HCT116 (cell line): ENCODE measurements at regions not wholly inside any gene's neighbourhood (a gene's known extent, or its start where the extent isn't known, plus 50 kb on each side); places are given as distances from the start of the nearest gene placed in this dataset.

Experiments used
- ATAC-seq: fragments of 200-7000 bp; cut with Tn5 transposase; 2 replicates; pipeline ENCODE4 v1.9.1; 2020; ENCODE audit warnings: mild to moderate bottlenecking, moderate library complexity
- BruUV-seq: library from RNA; stranded (reverse); fragments of 400-500 nt; replicated peaks from 2 replicates; lab custom pipeline; 2021; lab: Mats Ljungman, UMichigan
- CTCF ChIA-PET: fragments of 300-600 bp; sonication (Branson Sonifier 250); formaldehyde crosslinking; loops from one replicate; lab custom pipeline; 2021; ENCODE audit warnings: antibody characterized with exemption; lab: Charles Lee
- POLR2A ChIA-PET: fragments of 300-600, 350-600 bp; sonication (Branson Sonifier 250); formaldehyde crosslinking; loops from one replicate; lab custom pipeline; 2021; ENCODE audit warnings: antibody characterized with exemption; lab: Charles Lee
- RAD21 ChIA-PET, 2 experiments: fragments of 300-600 bp; sonication (Branson Sonifier 250); formaldehyde crosslinking; loops; one replicate each; lab custom pipeline; 2023; ENCODE audit warnings: low total read pairs in 2 of 2; ENCODE audit not compliant: uncharacterized antibody in 2 of 2, unreplicated experiment in 2 of 2, low non-redundant PET in 1 of 2; lab: Charles Lee
- DNase-seq: peaks from one replicate; pipeline ENCODE4 v3.0.0-alpha.2; 2010; ENCODE audit warnings: low read depth, low spot score
- H2AFZ ChIP-seq: fragments of 200-600 bp; shearing (Covaris generic), sonication (generic); 2 replicates; pipeline ENCODE4 v1.6.1; 2017; ENCODE audit warnings: low read depth, mixed run types, mixed read lengths, antibody characterized with exemption, low read length; ENCODE audit not compliant: poor library complexity, severe bottlenecking
- H3K27ac ChIP-seq: 2 replicates; pipeline ENCODE4 v1.5.1; 2012; ENCODE audit warnings: low read depth, low read length
- H3K27me3 ChIP-seq: fragments of 200-600 bp; sonication (generic); 2 replicates; pipeline ENCODE4 v1.6.1; 2016; ENCODE audit warnings: mixed run types, low read length, mixed read lengths; ENCODE audit not compliant: insufficient read depth
- H3K36me3 ChIP-seq, 2 experiments: fragments of 200-500 bp in 1 of 2; fragments of 200-600 bp in 1 of 2; sonication (Bioruptor generic) in 1 of 2; sonication (generic) in 1 of 2; 2 replicates each; pipeline versions ENCODE4 v1.5.1 to v1.6.1; 2014 to 2016; ENCODE audit warnings: low read length in 2 of 2, inconsistent platforms in 1 of 2, mixed read lengths in 1 of 2, mixed run types in 1 of 2; ENCODE audit not compliant: insufficient read depth in 2 of 2, control insufficient read depth in 1 of 2
- H3K4me1 ChIP-seq, 2 experiments: fragments of 200-600 bp in 1 of 2; sonication (generic) in 1 of 2; 2 replicates each; pipeline versions ENCODE4 v1.5.1 to v1.6.1; 2012 to 2017; ENCODE audit warnings: low read length in 2 of 2, inconsistent platforms in 1 of 2, mild to moderate bottlenecking in 1 of 2, mixed read lengths in 1 of 2, mixed run types in 1 of 2, moderate library complexity in 1 of 2; ENCODE audit not compliant: insufficient read depth in 2 of 2, control insufficient read depth in 1 of 2
- H3K4me2 ChIP-seq: fragments of 200-600 bp; sonication (generic); 2 replicates; pipeline ENCODE4 v1.6.1; 2017; ENCODE audit warnings: mixed run types, low read length, mixed read lengths
- H3K4me3 ChIP-seq, 2 experiments: fragments of 200-600 bp in 1 of 2; sonication (generic) in 1 of 2; replicated peaks in 1 of 2; 2 replicates each; pipeline ENCODE4 v1.5.1; 2011 to 2016; ENCODE audit warnings: low read length in 2 of 2, control low read depth in 1 of 2, low read depth in 1 of 2, mild to moderate bottlenecking in 1 of 2, mixed read lengths in 1 of 2, mixed run types in 1 of 2
- H3K79me2 ChIP-seq: fragments of 200-600 bp; sonication (generic); 2 replicates; pipeline ENCODE4 v1.6.1; 2017; ENCODE audit warnings: mild to moderate bottlenecking, mixed run types, low read length, moderate library complexity, mixed read lengths; ENCODE audit not compliant: insufficient read depth
- H3K9ac ChIP-seq: fragments of 200-600 bp; sonication (generic); 2 replicates; pipeline ENCODE4 v1.6.1; 2016; ENCODE audit warnings: low read length, mixed read lengths
- H3K9me2 ChIP-seq: fragments of 200-600 bp; sonication (generic), shearing (Covaris generic); 2 replicates; pipeline ENCODE4 v1.6.1; 2017; ENCODE audit warnings: mixed run types, mild to moderate bottlenecking, moderate library complexity; ENCODE audit not compliant: insufficient read depth
- H3K9me3 ChIP-seq, 2 experiments: fragments of 200-500 bp in 1 of 2; fragments of 200-600 bp in 1 of 2; sonication (Bioruptor generic) in 1 of 2; sonication (generic) in 1 of 2; 2 replicates each; pipeline ENCODE4 v1.6.1; 2014 to 2017; ENCODE audit warnings: low read length in 2 of 2, mixed read lengths in 2 of 2, inconsistent platforms in 1 of 2, low read depth in 1 of 2, mild to moderate bottlenecking in 1 of 2, mixed run types in 1 of 2, moderate library complexity in 1 of 2; ENCODE audit not compliant: control insufficient read depth in 1 of 2, insufficient read depth in 1 of 2
- H4K20me1 ChIP-seq: fragments of 200-600 bp; sonication (generic), shearing (Covaris generic); 2 replicates; pipeline ENCODE4 v1.6.1; 2017; ENCODE audit warnings: mixed run types, mild to moderate bottlenecking, moderate library complexity; ENCODE audit not compliant: insufficient read depth
- EGR1 ChIP-seq: IDR thresholded peaks from 2 replicates; pipeline ENCODE4 v1.6.1; 2012; ENCODE audit warnings: low read depth
- ELF1 ChIP-seq: IDR thresholded peaks from 2 replicates; pipeline ENCODE4 v1.6.1; 2012; ENCODE audit warnings: low read depth, borderline replicate concordance
- EZH2phosphoT487 ChIP-seq: fragments of 200-600 bp; IDR thresholded peaks from 2 replicates; pipeline ENCODE4 v1.6.1; 2018; ENCODE audit warnings: antibody characterized with exemption, borderline replicate concordance
- JUND ChIP-seq: IDR thresholded peaks from 2 replicates; pipeline ENCODE4 v1.6.1; 2012
- MAX ChIP-seq: IDR thresholded peaks from 2 replicates; pipeline ENCODE4 v1.6.1; 2012
- REST ChIP-seq: IDR thresholded peaks from 2 replicates; pipeline ENCODE4 v1.6.1; 2012; ENCODE audit warnings: low read depth
- SIN3A ChIP-seq: IDR thresholded peaks from 2 replicates; pipeline ENCODE4 v1.6.1; 2012; ENCODE audit warnings: low read depth
- SRF ChIP-seq: IDR thresholded peaks from 2 replicates; pipeline ENCODE4 v1.6.1; 2012; ENCODE audit warnings: low read depth
- YY1 ChIP-seq: IDR thresholded peaks from 2 replicates; pipeline ENCODE4 v1.6.1; 2011; ENCODE audit warnings: low read length, low read depth, moderate library complexity, mild to moderate bottlenecking; ENCODE audit not compliant: insufficient replicate concordance; ENCODE audit errors: extremely low read depth
- ZFX ChIP-seq: fragments of 450-650 bp; IDR thresholded peaks from 2 replicates; pipeline ENCODE4 v1.6.1; 2017
- ZNF274 ChIP-seq: fragments of 200-500 bp; sonication (Bioruptor generic); IDR thresholded peaks from 2 replicates; pipeline ENCODE4 v1.6.1; 2014; ENCODE audit warnings: mild to moderate bottlenecking, low read depth, low read length, inconsistent platforms
- intact Hi-C: fragments of 100-400 bp; cut with micrococcal nuclease; formaldehyde crosslinking; loops from 2 replicates; pipeline ENCODE4 v1.10.0; 2022
- TF ChIP-seq, protein P1 (sequence below): IDR thresholded peaks from 2 replicates; pipeline ENCODE4 v1.6.1; 2011; ENCODE audit warnings: mild to moderate bottlenecking, low read length, moderate library complexity; ENCODE audit not compliant: insufficient replicate concordance; ENCODE audit errors: extremely low read depth
- TF ChIP-seq, protein P2 (sequence below), 3 experiments: fragments of 200-600 bp in 1 of 3; sonication (generic) in 1 of 3; IDR thresholded peaks in 2 of 3; conservative IDR thresholded peaks in 1 of 3; 2 replicates each; pipeline ENCODE4 v1.5.1; 2012 to 2017; ENCODE audit warnings: low read depth in 2 of 3, low read length in 2 of 3, antibody characterized with exemption in 1 of 3, borderline replicate concordance in 1 of 3, control low read depth in 1 of 3, mild to moderate bottlenecking in 1 of 3, mixed read lengths in 1 of 3, mixed run types in 1 of 3, moderate library complexity in 1 of 3; ENCODE audit not compliant: insufficient read depth in 1 of 3

GRCh38 chr17:71003736-71004135 is 834.4 kb downstream of the KCNJ2 start:
- H3K4me1 ChIP-seq: no peaks in the 10 kb centered on the region
- no peaks in the 10 kb centered on the region for H3K79me2 ChIP-seq
- ATAC-seq (no peak), DNase-seq (no peak)
- TF ChIP-seq ZFX (no peak), JUND (no peak), ELF1 (no peak), ZNF274 (no peak)
- H3K9me3 ChIP-seq: no peaks in the 10 kb centered on the region
- no peak overlapping the region for H3K9ac ChIP-seq
- ChIA-PET POLR2A (no interaction called here), CTCF (no interaction called here), RAD21 (interaction anchor here in 1 of 2 experiments (0.6 kb wide), 1 partner anchor 857 kb away, joined by 4 read pairs; no protein-coding TSS in a partner anchor)
- H3K27me3 ChIP-seq: no peaks in the 10 kb centered on the region
- no peak overlapping the region for H3K27ac ChIP-seq
- no peaks in the 10 kb centered on the region for H3K36me3 ChIP-seq
- intact Hi-C loops: no loop called here
- no peaks in the 10 kb centered on the region for H3K9me2 ChIP-seq
- no TSS peak for BruUV-seq
- H3K4me2 ChIP-seq: no peak overlapping the region
- H2AFZ ChIP-seq: no peak overlapping the region
- no peak overlapping the region for H3K4me3 ChIP-seq
- H4K20me1 ChIP-seq: no peaks in the 10 kb centered on the region

DNA sequence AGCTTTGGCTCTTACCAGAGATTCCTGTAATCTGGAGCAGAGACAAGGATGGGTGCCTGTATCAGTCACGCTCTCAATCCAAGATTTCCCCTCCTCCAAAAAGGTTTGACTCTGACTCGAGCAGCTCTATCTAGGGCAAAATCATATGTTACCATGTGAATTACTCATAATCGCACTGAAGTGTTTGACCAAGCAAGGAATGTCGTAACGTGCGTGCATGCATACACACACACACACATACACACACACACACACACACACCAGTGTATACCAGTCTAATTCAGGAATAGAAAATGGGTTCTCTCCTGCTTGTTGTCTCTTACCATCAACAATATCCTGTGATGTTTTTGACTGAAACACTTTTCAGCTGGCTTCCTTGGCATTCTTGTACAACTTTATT is 835.1 kb downstream of the KCNJ2 start:
- intact Hi-C loops: no loop called here
- Histone ChIP-seq H3K9ac (no peak overlapping the region), H3K9me2 (no peaks in the 10 kb centered on the region), H3K4me1 (no peaks in the 10 kb centered on the region), H3K27ac (no peak overlapping the region), H3K9me3 (no peaks in the 10 kb centered on the region), H3K4me3 (no peak overlapping the region), H3K36me3 (no peaks in the 10 kb centered on the region), H3K79me2 (no peaks in the 10 kb centered on the region), H4K20me1 (no peaks in the 10 kb centered on the region), H3K4me2 (no peak overlapping the region), H3K27me3 (no peaks in the 10 kb centered on the region), H2AFZ (no peak overlapping the region)
- ChIA-PET RAD21 (interaction anchor here (0.6 kb wide), 2 partner anchors 857 to 1628 kb away, joined by 3 to 4 read pairs; no protein-coding TSS in a partner anchor), CTCF (no interaction called here), POLR2A (no interaction called here)
- TF ChIP-seq REST: no peak
- TF ChIP-seq, protein P1, sequence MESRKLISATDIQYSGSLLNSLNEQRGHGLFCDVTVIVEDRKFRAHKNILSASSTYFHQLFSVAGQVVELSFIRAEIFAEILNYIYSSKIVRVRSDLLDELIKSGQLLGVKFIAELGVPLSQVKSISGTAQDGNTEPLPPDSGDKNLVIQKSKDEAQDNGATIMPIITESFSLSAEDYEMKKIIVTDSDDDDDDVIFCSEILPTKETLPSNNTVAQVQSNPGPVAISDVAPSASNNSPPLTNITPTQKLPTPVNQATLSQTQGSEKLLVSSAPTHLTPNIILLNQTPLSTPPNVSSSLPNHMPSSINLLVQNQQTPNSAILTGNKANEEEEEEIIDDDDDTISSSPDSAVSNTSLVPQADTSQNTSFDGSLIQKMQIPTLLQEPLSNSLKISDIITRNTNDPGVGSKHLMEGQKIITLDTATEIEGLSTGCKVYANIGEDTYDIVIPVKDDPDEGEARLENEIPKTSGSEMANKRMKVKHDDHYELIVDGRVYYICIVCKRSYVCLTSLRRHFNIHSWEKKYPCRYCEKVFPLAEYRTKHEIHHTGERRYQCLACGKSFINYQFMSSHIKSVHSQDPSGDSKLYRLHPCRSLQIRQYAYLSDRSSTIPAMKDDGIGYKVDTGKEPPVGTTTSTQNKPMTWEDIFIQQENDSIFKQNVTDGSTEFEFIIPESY: no peak
- no peak for TF ChIP-seq MAX
- TF ChIP-seq YY1: no peak
- TF ChIP-seq SIN3A: no peak
- TF ChIP-seq EGR1: no peak
- TF ChIP-seq SRF: no peak
- TF ChIP-seq EZH2phosphoT487: no peak
- TF ChIP-seq, protein P2, sequence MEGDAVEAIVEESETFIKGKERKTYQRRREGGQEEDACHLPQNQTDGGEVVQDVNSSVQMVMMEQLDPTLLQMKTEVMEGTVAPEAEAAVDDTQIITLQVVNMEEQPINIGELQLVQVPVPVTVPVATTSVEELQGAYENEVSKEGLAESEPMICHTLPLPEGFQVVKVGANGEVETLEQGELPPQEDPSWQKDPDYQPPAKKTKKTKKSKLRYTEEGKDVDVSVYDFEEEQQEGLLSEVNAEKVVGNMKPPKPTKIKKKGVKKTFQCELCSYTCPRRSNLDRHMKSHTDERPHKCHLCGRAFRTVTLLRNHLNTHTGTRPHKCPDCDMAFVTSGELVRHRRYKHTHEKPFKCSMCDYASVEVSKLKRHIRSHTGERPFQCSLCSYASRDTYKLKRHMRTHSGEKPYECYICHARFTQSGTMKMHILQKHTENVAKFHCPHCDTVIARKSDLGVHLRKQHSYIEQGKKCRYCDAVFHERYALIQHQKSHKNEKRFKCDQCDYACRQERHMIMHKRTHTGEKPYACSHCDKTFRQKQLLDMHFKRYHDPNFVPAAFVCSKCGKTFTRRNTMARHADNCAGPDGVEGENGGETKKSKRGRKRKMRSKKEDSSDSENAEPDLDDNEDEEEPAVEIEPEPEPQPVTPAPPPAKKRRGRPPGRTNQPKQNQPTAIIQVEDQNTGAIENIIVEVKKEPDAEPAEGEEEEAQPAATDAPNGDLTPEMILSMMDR (IDR thresholded peaks at IDR 0.05 in 2 of 3, conservative IDR thresholded peaks at IDR 0.05 in 1 of 3; ENCODE audit: borderline replicate concordance in 1 of 3, insufficient read depth in 1 of 3, low read depth in 2 of 3, low read length in 2 of 3): no peak
- ATAC-seq: no peak
- DNase-seq: no peak
- BruUV-seq: no TSS peak
